Stimulated activated CD8-positive, alpha-beta memory T cell treated with anti-CD3 and anti-CD28 coated beads, Interleukin-12 subunit alpha, Interleukin-12 subunit beta, amount 100 ng/mL, for 1 hour (primary cell): ENCODE measurements at regions not wholly inside any gene's neighbourhood (a gene's known extent, or its start where the extent isn't known, plus 50 kb on each side); places are given as distances from the start of the nearest gene placed in this dataset.
"Not testable (repeated sequence)": the region's sequence is repeated elsewhere in the genome, so short reads cannot be mapped to it uniquely, and the experiment has no call there.

Experiments
- DNase-seq: peaks from one replicate; pipeline ENCODE4 v3.0.0-alpha.2; 2020; ENCODE audit warnings: low read depth

GRCh38 chr17:70323269-70323668 is 153.9 kb downstream of the KCNJ2 start:
- no peak for DNase-seq

- DNase-seq = no peak
Measured at GRCh38 chr17:70324031-70324430, 154.7 kb downstream of the KCNJ2 start.

GRCh38 chr17:70327279-70327678 is 157.9 kb downstream of the KCNJ2 start:
- DNase-seq = no peak

- no peak for DNase-seq
Measured at GRCh38 chr17:70327723-70328122, 158.4 kb downstream of the KCNJ2 start.

GRCh38 chr17:70329721-70330120 is 160.4 kb downstream of the KCNJ2 start:
- DNase-seq = no peak

- not testable (repeated sequence) for DNase-seq
Measured at GRCh38 chr17:70331066-70331465, 161.7 kb downstream of the KCNJ2 start.

GRCh38 chr17:70332356-70333210 is 163.3 kb downstream of the KCNJ2 start:
- no peak for DNase-seq

- DNase-seq = no peak
Measured at GRCh38 chr17:70336411-70336810, 167.1 kb downstream of the KCNJ2 start.

GRCh38 chr17:70338946-70339354 is 169.6 kb downstream of the KCNJ2 start:
- DNase-seq = no peak

- DNase-seq = no peak
Measured at GRCh38 chr17:70343114-70343513, 173.8 kb downstream of the KCNJ2 start.

GRCh38 chr17:70344386-70345060 is 175.2 kb downstream of the KCNJ2 start:
- DNase-seq = no peak

- DNase-seq = no peak
Measured at GRCh38 chr17:70345061-70345460, 175.7 kb downstream of the KCNJ2 start.

GRCh38 chr17:70352834-70353233 is 183.5 kb downstream of the KCNJ2 start:
- no peak for DNase-seq

GRCh38 chr17:70353408-70354092 is 184.2 kb downstream of the KCNJ2 start:
- no peak for DNase-seq

- DNase-seq = no peak
Measured at GRCh38 chr17:70355185-70355584, 185.9 kb downstream of the KCNJ2 start.

- no peak for DNase-seq
Measured at GRCh38 chr17:70357190-70357589, 187.9 kb downstream of the KCNJ2 start.

- DNase-seq = no peak
Measured at GRCh38 chr17:70365091-70365583, 195.8 kb downstream of the KCNJ2 start.

- DNase-seq = no peak
Measured at GRCh38 chr17:70366386-70366785, 197.1 kb downstream of the KCNJ2 start.

GRCh38 chr17:70368011-70368410 is 198.7 kb downstream of the KCNJ2 start:
- DNase-seq = no peak

- no peak for DNase-seq
Measured at GRCh38 chr17:70369391-70369790, 200.1 kb downstream of the KCNJ2 start.

- DNase-seq = no peak
Measured at GRCh38 chr17:70370816-70371215, 201.5 kb downstream of the KCNJ2 start.

GRCh38 chr17:70373369-70373768 is 204.0 kb downstream of the KCNJ2 start:
- no peak for DNase-seq

- no peak for DNase-seq
Measured at GRCh38 chr17:70374496-70374895, 205.2 kb downstream of the KCNJ2 start.
